Suprapubic skin (tissue), 3 donors: ENCODE measurements at regions not wholly inside any gene's neighbourhood (a gene's known extent, or its start where the extent isn't known, plus 50 kb on each side); places are given as distances from the start of the nearest gene placed in this dataset.

Experiments used
- EP300 ChIP-seq: sonication (generic); formaldehyde crosslinking; IDR thresholded peaks from one replicate; pipeline ENCODE4 v1.6.1; 2017; ENCODE audit warnings: antibody characterized with exemption
- TF ChIP-seq, protein P1 (sequence below), 2 donors: fragments of 200-600 bp in 1 of 2; fragments of 450-650 bp in 1 of 2; sonication (generic) in 1 of 2; IDR thresholded peaks; one replicate each; pipeline ENCODE4 v1.5.1; 2016 to 2019; ENCODE audit warnings: antibody characterized with exemption in 2 of 2, mild to moderate bottlenecking in 1 of 2, moderate library complexity in 1 of 2

- TF ChIP-seq EP300: no peak
- TF ChIP-seq, protein P1, sequence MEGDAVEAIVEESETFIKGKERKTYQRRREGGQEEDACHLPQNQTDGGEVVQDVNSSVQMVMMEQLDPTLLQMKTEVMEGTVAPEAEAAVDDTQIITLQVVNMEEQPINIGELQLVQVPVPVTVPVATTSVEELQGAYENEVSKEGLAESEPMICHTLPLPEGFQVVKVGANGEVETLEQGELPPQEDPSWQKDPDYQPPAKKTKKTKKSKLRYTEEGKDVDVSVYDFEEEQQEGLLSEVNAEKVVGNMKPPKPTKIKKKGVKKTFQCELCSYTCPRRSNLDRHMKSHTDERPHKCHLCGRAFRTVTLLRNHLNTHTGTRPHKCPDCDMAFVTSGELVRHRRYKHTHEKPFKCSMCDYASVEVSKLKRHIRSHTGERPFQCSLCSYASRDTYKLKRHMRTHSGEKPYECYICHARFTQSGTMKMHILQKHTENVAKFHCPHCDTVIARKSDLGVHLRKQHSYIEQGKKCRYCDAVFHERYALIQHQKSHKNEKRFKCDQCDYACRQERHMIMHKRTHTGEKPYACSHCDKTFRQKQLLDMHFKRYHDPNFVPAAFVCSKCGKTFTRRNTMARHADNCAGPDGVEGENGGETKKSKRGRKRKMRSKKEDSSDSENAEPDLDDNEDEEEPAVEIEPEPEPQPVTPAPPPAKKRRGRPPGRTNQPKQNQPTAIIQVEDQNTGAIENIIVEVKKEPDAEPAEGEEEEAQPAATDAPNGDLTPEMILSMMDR (IDR thresholded peaks at IDR 0.05): no peak
Measured at GRCh38 chr12:127981875-127982274, 285.1 kb upstream of the TMEM132C start.
